Esophagus squamous epithelium (tissue), 5 donors: ENCODE measurements at regions not wholly inside any gene's neighbourhood (a gene's known extent, or its start where the extent isn't known, plus 50 kb on each side); places are given as distances from the start of the nearest gene placed in this dataset.

Source experiments
- DNase-seq: peaks from one replicate; lab custom pipeline; 2025; lab: John Stamatoyannopoulos, UW
- H3K27ac ChIP-seq, 4 donors: fragments of 200-600 bp; sonication (generic); one replicate each; pipeline ENCODE4 v1.5.1; 2016 to 2019; ENCODE audit warnings: mild to moderate bottlenecking in 1 of 4
- H3K27me3 ChIP-seq, 4 donors: fragments of 200-600 bp; sonication (generic); 1 replicate in 3 of 4; 2 replicates in 1 of 4; pipeline versions ENCODE4 v1.5.1 to v1.6.0; 2017 to 2021; ENCODE audit warnings: antibody characterized with exemption in 1 of 4
- H3K36me3 ChIP-seq, 3 donors: fragments of 200-600 bp; sonication (generic); one replicate each; pipeline ENCODE4 v1.5.1; 2016 to 2019
- H3K4me1 ChIP-seq, 3 donors: fragments of 200-600 bp; sonication (generic); one replicate each; pipeline ENCODE4 v1.5.1; 2017 to 2019
- H3K4me3 ChIP-seq, 4 donors: fragments of 200-600 bp; sonication (generic); 1 replicate in 3 of 4; 2 replicates in 1 of 4; pipeline ENCODE4 v1.5.1; 2016 to 2019; ENCODE audit warnings: mild to moderate bottlenecking in 2 of 4, moderate library complexity in 1 of 4
- H3K9me3 ChIP-seq, 3 donors: fragments of 200-600 bp; sonication (generic); one replicate each; pipeline ENCODE4 v1.5.1; 2016 to 2019
- POLR2A ChIP-seq, 4 donors: fragments of 450-650 bp; IDR thresholded peaks; one replicate each; pipeline ENCODE4 v1.6.1; 2017; ENCODE audit warnings: antibody characterized with exemption in 4 of 4, mild to moderate bottlenecking in 4 of 4, moderate library complexity in 3 of 4
- WGBS, 2 donors: methylation state at CpG; one replicate each; pipeline ENCODE4 v1.1.5; 2018; 5-methylcytosine and 5-hydroxymethylcytosine counted together
- intact Hi-C: fragments of 100-400 bp; cut with DNase I; formaldehyde crosslinking; loops from one replicate; pipeline ENCODE4 v1.15.0; 2022
- TF ChIP-seq, protein P1 (sequence below), 6 experiments: fragments of 450-650 bp in 4 of 6; fragments of 200-600 bp in 2 of 6; sonication (generic) in 2 of 6; IDR thresholded peaks; one replicate each; pipeline ENCODE4 v1.5.1; 2016 to 2019; ENCODE audit warnings: antibody characterized with exemption in 6 of 6, mild to moderate bottlenecking in 4 of 6, moderate library complexity in 4 of 6
- donor health status: DM: yes; HTN: yes; CAD: no.

GRCh38 chr7:153151766-153152165, 392.2 kb downstream of the ACTR3B start:
- no peaks in the 10 kb centered on the region for H3K36me3 ChIP-seq
- H3K27ac ChIP-seq, result no peak overlapping the region
- intact Hi-C loops, result no loop called here
- TF ChIP-seq, protein P1, sequence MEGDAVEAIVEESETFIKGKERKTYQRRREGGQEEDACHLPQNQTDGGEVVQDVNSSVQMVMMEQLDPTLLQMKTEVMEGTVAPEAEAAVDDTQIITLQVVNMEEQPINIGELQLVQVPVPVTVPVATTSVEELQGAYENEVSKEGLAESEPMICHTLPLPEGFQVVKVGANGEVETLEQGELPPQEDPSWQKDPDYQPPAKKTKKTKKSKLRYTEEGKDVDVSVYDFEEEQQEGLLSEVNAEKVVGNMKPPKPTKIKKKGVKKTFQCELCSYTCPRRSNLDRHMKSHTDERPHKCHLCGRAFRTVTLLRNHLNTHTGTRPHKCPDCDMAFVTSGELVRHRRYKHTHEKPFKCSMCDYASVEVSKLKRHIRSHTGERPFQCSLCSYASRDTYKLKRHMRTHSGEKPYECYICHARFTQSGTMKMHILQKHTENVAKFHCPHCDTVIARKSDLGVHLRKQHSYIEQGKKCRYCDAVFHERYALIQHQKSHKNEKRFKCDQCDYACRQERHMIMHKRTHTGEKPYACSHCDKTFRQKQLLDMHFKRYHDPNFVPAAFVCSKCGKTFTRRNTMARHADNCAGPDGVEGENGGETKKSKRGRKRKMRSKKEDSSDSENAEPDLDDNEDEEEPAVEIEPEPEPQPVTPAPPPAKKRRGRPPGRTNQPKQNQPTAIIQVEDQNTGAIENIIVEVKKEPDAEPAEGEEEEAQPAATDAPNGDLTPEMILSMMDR (IDR thresholded peaks at IDR 0.05), result no peak
- no peak for TF ChIP-seq POLR2A (IDR thresholded peaks at IDR 0.05)
- no peak overlapping the region for H3K4me3 ChIP-seq
- 13 to 54% methylated on average over 1 to 6 of the region's 8 CpGs for WGBS, 2 donors
- no peaks in the 10 kb centered on the region for H3K4me1 ChIP-seq
- H3K27me3 ChIP-seq, result no peaks in the 10 kb centered on the region
- no peak for DNase-seq
- peaks cover 0 to 4% (median 0%) of the 10 kb centered on the region in 3 donors for H3K9me3 ChIP-seq

DNA sequence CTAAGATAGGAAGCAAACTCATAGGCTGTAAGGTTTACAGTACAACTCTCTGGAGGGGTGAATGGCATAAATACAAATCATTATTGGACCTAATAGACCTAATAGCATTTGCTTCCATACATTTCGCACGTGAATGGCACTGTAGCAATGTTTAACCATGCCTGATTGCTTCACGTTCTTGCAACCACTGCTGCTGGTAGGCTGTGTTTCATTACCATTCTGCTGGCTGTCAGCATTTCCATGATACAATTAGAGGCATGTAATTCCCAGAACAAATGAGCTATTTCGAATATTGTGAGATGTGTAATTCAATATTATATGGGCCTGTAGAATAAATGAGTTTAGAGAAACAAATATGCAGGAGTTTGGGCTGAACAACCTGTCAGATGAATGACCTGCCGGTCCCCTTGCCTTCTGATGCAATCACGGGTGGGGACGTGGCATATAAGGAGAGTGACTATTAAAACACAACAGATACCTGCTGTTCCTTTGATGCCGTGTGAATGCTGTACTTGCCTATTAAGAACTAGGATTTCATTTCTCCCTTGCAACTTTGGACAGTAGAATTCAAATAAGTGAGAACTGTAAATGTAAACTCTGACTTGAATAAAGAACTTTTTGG, 393.4 kb downstream of the ACTR3B start:
- no peaks in the 10 kb centered on the region for H3K36me3 ChIP-seq
- no peak for DNase-seq
- no peaks in the 10 kb centered on the region for H3K4me1 ChIP-seq
- H3K27me3 ChIP-seq, result no peaks in the 10 kb centered on the region
- peaks cover 0 to 4% (median 0%) of the 10 kb centered on the region in 3 donors for H3K9me3 ChIP-seq
- H3K27ac ChIP-seq, result no peak overlapping the region
- intact Hi-C loops, result no loop called here
- no peak overlapping the region for H3K4me3 ChIP-seq
- WGBS, 2 donors, result 53 to 63% methylated on average over 8 of the region's 8 CpGs
- TF ChIP-seq POLR2A (IDR thresholded peaks at IDR 0.05), result no peak
- TF ChIP-seq, protein P1 (IDR thresholded peaks at IDR 0.05), result no peak

- TF ChIP-seq, protein P1 (IDR thresholded peaks at IDR 0.05), result no peak
- no peak for TF ChIP-seq POLR2A (IDR thresholded peaks at IDR 0.05)
- intact Hi-C loops, result no loop called here
- H3K27ac ChIP-seq, result no peak overlapping the region
- WGBS, 2 donors, result 22 to 41% methylated on average over 3 of the region's 3 CpGs
- no peak overlapping the region for H3K4me3 ChIP-seq
- no peaks in the 10 kb centered on the region for H3K36me3 ChIP-seq
- DNase-seq, result no peak
- H3K9me3 ChIP-seq, result peaks cover 0 to 4% (median 0%) of the 10 kb centered on the region in 3 donors
- no peaks in the 10 kb centered on the region for H3K27me3 ChIP-seq
- H3K4me1 ChIP-seq, result no peaks in the 10 kb centered on the region
Measured at GRCh38 chr7:153158149-153158548, 398.6 kb downstream of the ACTR3B start.

DNA sequence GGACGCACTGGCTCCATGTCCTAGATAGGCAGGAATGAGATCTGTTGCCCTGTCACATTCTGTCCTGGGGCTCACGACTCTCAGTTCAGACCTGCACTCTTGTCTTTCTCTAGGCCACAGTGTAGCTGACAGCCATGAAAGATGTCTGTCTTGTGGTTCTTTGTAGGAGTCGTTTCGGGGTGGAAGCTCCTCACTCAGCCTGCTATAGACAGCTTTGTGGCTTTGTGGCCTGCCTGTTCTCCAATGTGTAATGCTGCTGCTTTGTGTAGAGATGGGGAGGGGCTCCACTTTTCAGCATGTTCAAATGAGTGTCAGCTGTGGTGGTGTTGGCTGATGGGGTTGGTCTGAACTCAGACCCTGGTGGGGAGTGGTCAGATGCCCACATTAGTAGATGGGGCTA, 410.7 kb downstream of the ACTR3B start:
- WGBS, 2 donors, result 71 to 82% methylated on average over 4 of the region's 4 CpGs
- no peaks in the 10 kb centered on the region for H3K36me3 ChIP-seq
- no peak overlapping the region for H3K27ac ChIP-seq
- no peak overlapping the region for H3K4me3 ChIP-seq
- H3K9me3 ChIP-seq, result peaks cover 0 to 3% (median 0%) of the 10 kb centered on the region in 3 donors
- TF ChIP-seq, protein P1 (IDR thresholded peaks at IDR 0.05), result no peak
- TF ChIP-seq POLR2A (IDR thresholded peaks at IDR 0.05), result no peak
- no peak for DNase-seq
- H3K4me1 ChIP-seq, result peaks cover 0 to 8% (median 0%) of the 10 kb centered on the region in 3 donors
- intact Hi-C loops, result no loop called here
- H3K27me3 ChIP-seq, result no peaks in the 10 kb centered on the region

- Histone ChIP-seq H3K36me3 (no peaks in the 10 kb centered on the region), H3K9me3 (no peaks in the 10 kb centered on the region), H3K27me3 (no peaks in the 10 kb centered on the region), H3K27ac (no peak overlapping the region), H3K4me1 (no peaks in the 10 kb centered on the region), H3K4me3 (no peak overlapping the region)
- TF ChIP-seq POLR2A (IDR thresholded peaks at IDR 0.05), result no peak
- DNase-seq, result no peak
- intact Hi-C loops, result no loop called here
Measured at GRCh38 chr7:153185936-153186335, 426.4 kb downstream of the ACTR3B start.
